CD4-positive, alpha-beta T cell treated with Interleukin-21 for 1 hour (primary cell): ENCODE measurements at regions not wholly inside any gene's neighbourhood (a gene's known extent, or its start where the extent isn't known, plus 50 kb on each side); places are given as distances from the start of the nearest gene placed in this dataset.

Experiments used
- DNase-seq: peaks from one replicate; pipeline ENCODE4 v3.0.0-alpha.2; 2020

GRCh38 chr10:2850202-2850601 lies 217.1 kb upstream of the PFKP start:
- no peak for DNase-seq

- no peak for DNase-seq
Observed at GRCh38 chr10:2844925-2845324, 222.4 kb upstream of the PFKP start.

DNA sequence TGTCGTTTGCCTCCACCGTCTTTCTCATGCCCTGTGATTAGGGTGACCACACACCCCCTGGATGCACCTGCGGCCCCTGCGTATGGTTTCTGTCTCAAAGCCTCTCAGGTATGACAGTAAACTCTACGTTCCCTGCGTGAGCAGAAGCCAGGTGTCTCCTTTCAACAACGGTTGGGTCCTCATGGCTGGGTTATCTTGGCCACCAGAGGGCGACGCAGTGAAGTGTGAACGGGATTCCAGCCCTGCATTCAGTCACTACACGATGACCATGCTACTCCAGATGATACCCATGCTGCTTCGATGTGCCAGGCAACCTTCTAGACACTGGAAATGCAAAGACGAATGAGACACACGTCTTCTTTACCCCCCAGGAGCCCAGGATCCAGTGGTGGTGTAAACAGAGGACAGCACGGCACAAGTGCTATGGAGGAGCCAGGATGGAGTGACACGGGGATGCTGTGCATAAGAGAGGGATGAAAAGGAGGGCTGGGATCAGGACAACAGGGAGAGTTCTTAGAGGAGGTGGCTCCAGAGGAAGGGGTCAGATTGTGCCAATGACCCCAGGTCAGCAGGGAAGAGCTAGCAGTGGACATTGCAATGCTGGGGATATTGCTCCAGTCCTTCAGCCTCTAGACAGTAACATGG lies 228.1 kb upstream of the PFKP start:
- no peak for DNase-seq

- no peak for DNase-seq
Observed at GRCh38 chr10:2837674-2838073, 229.7 kb upstream of the PFKP start.

GRCh38 chr10:2836921-2837662 lies 230.3 kb upstream of the PFKP start:
- no peak for DNase-seq

DNA sequence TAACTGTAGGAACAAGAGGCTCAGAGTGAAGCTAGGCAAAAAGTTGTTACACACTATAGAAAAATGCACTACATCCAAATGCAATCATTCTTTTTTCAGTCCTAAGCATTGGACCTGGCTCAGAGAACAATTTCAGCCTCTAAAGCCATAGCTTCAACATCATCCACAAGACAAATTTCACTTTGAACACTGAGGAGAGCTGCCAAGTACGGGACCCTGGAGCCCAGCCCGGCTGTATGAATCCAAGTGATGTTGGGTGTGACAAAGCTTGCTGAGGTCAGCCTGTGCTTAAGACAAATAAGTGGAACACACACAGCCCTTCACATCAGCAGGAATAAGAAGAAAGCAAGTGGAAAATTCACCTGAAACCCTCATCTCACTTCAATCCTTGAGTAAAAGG lies 233.1 kb upstream of the PFKP start:
- no peak for DNase-seq

DNA sequence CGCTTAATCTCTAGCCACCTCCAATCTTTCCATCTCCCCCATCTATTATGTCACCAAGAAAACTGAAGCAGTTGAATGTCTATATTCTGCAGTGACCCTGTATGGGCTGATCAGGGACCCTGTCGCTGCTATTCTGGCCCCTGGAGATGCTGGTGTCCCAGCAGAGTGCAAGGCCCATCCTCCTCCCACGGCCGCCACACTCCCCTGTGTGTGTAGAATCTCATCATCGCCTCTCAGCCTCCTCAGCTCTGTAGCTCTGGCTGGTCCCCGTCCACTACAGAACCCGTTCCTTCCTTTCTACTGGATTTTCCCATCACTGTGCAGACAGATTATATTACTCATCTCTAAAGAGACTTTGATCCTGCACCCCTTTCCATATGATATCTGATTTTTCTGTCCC lies 235.8 kb upstream of the PFKP start:
- DNase-seq = no peak

DNA sequence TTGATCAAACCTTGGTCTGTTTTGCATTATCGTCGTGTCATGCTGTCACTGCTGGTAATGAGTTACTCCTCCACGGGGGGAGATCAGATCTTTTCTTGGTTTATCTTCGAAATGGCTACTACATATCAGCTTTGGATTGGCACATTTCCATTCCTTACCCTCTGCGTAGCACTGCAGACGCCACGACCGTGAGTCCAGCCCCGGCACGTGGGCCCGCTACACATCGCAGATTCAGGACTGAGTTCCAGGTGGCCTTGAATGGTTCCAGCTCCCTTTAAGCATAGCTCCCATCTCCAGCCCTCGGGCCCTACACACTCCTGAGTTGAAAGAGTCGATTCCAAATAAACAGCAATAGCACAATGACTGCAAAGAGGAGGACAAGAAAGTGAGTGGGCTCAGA lies 238.6 kb upstream of the PFKP start:
- DNase-seq = no peak

DNA sequence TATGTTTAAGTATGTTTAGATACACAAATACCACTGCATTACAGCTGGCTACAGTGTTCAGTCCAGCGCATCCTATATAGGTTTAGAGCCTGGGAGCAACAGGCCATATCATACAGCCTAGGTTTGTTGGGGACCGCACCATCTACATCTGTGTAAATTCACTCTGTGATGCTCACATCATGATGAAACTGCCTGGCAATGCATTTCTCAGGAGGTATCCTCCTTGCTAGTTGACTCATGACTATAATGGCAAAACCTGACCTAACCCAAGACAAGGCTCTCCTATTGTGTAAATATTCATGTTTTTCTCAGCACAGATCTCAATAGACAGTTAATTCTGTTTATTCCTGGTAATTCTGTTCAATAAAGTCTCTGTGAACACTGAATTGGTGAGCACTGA lies 240.7 kb upstream of the PFKP start:
- DNase-seq = no peak

DNA sequence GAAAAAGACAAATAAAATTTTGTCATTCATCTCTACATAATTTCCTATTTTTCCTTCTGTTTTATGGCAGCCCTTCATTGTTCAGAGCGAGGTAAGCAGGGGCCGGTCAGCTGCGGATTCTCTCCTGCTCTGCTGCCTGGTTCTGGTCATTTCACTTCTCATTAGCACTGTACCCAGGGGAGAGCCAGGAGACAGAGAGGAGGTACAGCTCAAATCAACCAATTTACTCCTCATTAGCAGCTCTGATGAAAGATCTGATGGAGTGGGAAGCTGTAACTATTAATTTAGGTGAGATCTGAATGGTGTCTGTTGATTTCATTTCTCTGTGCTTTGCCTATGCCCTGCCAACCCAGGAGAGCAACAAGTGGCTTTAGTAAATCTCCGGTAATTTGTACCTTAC lies 241.5 kb upstream of the PFKP start:
- DNase-seq = no peak

DNA sequence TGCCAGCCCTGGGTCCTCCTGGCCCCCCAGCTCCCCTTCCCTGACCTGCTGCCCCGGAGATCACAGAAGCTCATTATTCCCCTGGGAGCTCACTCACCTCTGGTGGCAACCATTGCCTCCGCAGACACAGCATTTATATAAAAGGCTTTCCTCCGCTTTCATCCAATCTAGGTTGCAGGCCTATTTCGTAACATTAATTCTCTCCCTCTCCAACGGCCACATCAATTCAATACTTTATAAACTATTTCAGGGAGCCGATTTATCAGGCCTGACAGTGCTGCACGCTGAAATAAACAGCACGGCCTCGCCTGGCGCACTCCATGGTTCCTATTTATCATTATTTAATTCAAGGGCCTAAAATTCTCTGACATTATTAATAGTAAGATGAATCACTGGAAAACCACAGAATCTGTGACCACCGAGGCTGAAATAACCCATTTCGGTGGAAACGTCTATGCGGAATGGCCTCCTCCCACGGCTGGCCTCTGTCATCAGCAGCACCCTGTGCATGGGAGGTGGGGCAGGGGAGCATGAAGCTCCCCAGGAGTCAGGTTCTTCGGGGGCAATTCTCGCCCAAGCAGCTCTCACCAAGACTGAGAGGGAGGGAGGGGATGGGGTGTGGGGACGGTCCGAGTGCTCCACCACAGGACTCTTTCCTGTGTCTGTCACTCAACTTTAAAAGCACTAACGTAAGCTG lies 249.3 kb upstream of the PFKP start:
- no peak for DNase-seq

DNA sequence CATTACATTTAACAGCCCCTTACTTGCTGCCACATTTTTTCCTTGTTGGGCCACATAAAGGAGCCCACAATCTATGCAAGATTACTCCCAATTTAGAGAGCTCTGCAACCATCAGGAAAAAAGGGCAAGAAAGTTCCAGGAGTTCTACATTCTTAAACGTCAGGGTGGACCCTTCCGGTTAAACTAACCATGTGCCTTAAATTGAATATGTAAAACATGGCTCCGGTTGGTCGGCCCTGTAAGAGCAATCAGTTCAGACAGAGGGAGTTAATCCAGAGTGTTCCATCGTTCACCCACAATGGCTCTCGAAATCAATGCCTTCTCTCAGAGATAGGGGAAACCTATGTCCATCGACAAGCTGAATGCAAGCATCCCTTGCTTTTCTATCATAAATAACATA lies 253.7 kb upstream of the PFKP start:
- DNase-seq = no peak

DNA sequence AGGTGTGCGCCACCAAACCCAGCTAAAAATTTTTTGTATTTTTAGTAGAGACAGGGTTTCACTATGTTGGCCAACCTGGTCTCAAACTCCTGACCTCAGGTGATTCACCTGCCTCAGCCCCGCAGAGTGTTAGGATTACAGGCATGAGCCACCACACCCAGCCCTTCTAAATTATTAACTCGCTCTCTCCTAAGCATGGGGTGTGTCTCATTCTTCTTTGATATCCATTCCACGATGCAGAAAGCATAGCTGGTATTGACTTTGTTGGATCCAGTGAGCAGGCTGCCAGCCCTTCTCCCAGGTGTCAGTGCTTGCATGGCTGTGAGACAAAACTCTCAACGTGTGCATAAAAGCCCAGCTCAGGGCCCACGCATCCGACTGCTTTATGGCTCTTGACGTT lies 254.1 kb upstream of the PFKP start:
- no peak for DNase-seq

GRCh38 chr10:2812631-2813030 lies 254.7 kb upstream of the PFKP start:
- no peak for DNase-seq

DNA sequence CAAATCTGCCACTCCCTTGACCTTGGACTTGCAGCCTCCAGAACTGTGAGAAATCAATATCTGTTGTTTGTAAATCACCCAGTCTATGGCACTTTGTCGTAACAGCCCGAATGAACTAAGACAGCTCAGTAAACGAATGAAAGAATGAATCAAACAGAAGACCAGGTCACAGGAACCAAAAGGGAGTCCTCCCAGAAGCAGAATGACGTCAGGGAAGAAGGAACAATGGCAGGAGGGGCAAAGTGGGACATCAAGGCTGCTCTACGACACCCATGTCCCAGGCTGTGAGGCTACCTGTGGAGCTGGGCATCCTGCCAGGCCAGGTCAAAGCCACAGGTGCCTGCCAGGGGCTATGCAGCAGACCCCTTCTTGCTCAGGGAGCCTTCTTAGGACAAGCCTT lies 267.2 kb upstream of the PFKP start:
- DNase-seq = no peak

GRCh38 chr10:2798336-2799022 lies 268.9 kb upstream of the PFKP start:
- no peak for DNase-seq

- DNase-seq = peak; percentile 3
Observed at GRCh38 chr10:2791774-2792443, 275.4 kb upstream of the PFKP start.

DNA sequence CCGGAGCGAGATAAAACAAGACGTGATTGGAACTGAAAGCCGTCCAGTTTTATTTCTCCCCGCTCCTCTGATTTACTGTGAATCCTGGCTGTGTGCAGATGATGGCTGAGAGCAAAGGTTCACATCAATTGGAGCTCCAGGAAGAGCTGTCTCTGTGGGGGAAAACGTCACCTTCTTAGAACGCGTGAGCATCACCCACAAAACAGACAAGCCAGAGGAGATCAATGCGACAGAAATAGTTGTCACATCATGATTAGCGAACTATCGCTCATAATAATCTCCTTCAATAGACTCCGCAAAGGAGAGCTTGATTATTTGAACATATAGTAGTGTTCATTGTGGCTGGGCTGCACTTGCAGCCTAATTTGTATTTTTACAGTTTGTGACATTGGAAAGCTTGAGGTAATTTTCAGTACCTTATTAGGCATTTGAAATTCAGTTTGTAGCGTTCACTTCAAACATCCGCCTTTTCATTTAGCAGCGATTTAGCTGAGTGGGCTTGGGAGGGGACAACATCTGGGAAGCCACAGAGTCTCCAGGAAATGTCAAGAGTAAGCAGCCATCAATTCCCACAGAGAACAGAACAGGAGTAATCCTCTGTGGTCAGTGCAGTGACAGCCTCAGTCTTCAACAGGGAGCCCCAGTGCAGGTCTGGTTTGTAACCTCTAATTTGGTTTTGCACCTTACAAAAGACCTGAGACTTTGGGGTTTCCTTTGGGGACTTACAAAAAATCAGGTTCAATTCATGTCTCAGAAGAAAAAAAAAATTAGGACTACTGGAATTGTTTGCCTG lies 276.8 kb upstream of the PFKP start:
- no peak for DNase-seq

DNA sequence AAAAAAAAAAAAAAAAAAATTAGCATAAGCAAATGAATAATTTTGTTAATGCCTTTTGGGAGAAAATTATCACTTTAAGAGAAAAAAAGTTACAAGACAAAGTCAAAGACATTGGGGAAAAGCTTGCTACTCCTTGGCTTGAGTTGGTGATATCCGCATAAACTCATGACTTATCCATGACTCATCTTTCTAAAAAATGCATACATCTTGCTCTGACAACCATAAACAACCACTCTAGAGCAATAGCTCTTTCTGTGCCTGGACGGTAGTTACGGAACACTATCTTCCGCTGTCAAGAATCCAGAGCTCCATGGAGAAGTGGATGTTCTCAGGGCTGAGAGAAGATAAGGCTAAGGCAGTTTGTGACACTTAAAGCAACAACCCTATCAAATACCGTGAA lies 281.1 kb upstream of the PFKP start:
- DNase-seq = no peak

GRCh38 chr10:2784766-2785165 lies 282.6 kb upstream of the PFKP start:
- no peak for DNase-seq

- DNase-seq = no peak
Observed at GRCh38 chr10:2782950-2783349, 284.4 kb upstream of the PFKP start.

DNA sequence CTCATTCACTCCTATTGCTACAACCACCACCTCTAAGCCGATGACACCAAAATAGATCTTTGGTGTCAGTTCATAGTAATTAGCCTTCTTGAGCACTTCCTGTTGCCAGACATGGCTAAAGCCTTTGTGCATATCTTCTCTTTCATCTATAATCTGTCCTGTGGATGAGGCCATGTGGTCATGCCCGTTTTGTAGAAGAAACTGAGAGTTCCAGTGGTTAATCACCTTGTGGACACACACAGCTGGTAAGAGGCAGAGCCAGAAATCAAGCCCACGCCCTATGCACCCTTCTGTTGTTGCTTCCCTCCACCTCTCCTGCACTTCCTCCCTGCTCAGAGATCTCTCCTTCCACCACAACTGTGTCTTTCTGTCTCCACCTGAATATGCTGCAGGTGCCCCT lies 285.1 kb upstream of the PFKP start:
- no peak for DNase-seq
